ENCODE measurements at regions not wholly inside any gene's neighbourhood (a gene's known extent, or its start where the extent isn't known, plus 50 kb on each side); places are given as distances from the start of the nearest gene placed in this dataset.
A peak's percentile ranks its signal among the peaks of the same experiment; 100 is the strongest.

DNA sequence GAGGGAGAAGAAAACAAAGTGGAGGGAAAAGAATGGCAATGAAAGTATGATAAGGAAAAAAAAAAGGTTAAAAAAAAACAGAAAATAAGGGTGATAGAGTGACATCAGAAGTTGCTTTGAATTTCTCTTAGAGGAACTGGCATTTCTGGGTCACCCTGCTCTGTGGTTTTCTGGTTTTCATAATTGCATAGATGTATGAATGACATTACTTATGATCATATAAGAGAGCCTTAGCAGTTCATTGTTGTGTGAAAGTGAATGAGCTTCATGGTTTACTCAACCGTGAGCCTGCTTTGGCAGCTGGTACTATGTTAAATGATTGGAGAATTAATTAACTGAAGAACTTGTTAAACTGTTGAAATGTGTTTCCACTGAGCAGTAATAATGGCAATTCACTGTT is 336.4 kb upstream of the FBXO33 start:
- Mint-ChIP-seq H3K4me1 (peaks cover 1% of the 10 kb centered on the region), H3K27ac (no peak overlapping the region), H3K4me3 (no peak overlapping the region), H3K27me3 (peaks cover 10% of the 10 kb centered on the region), H3K9me3 (no peaks in the 10 kb centered on the region)
- DNase-seq (no peak), ATAC-seq (peak; percentile 67)

DNA sequence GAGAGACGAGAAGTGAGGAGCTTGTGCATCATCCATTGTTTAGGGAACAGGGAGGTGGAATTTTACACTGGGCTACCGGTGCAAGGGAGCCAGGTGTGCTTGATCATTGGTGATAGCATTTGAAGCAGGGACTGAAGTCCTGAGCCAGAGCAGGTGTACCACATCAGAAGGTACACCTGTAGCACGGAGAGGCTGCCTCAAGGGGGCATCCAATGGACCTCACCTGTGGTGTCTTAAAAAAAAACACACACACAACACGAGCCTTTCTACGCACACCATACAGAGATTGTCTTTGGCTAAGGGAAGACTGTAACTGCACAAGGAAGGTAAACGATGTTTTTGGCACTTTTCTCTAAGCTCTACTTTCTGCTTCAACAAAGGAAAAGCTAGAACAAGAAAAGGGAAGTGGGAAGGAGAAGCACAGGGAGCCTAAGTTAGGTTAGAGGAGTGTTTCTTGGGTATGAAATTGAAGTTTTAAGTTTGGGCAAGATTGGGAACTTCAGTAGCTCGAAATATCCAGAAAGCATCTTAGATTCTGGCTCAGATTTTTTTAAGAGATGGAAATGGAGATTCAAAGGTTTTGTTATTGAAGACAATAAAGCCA is 334.3 kb upstream of the FBXO33 start:
- peak overlapping the region in 1 of 2 donors; percentile 54 for H3K27ac Mint-ChIP-seq
- H3K4me3 Mint-ChIP-seq: no peak overlapping the region
- ATAC-seq: no peak
- DNase-seq: no peak
- H3K27me3 Mint-ChIP-seq: peaks cover 14% of the 10 kb centered on the region
- H3K9me3 Mint-ChIP-seq: no peaks in the 10 kb centered on the region
- H3K4me1 Mint-ChIP-seq: peaks cover 15% of the 10 kb centered on the region

DNA sequence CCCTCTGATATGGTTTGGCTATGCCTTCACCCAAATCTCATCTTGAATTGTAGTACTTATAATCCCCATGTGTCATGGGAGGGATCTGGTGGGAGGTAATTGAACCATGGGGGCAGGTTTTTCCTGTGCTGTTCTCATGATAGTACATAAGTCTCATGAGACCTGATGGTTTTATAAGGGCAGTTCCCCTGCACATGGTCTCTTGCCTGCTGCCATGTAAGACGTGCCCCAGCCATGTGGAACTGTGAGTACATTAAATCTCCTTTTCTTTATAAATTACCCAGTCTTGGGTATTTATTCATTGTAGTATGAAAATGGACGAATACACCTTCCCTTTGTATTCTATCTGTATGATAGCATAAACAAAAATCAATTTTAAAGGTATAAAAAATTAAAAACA is 333.4 kb upstream of the FBXO33 start:
- no peaks in the 10 kb centered on the region for H3K9me3 Mint-ChIP-seq
- H3K27me3 Mint-ChIP-seq: peaks cover 14% of the 10 kb centered on the region
- ATAC-seq: no peak
- H3K4me3 Mint-ChIP-seq: no peak overlapping the region
- no peak overlapping the region for H3K27ac Mint-ChIP-seq
- peaks cover 15% of the 10 kb centered on the region for H3K4me1 Mint-ChIP-seq
- DNase-seq: no peak

DNA sequence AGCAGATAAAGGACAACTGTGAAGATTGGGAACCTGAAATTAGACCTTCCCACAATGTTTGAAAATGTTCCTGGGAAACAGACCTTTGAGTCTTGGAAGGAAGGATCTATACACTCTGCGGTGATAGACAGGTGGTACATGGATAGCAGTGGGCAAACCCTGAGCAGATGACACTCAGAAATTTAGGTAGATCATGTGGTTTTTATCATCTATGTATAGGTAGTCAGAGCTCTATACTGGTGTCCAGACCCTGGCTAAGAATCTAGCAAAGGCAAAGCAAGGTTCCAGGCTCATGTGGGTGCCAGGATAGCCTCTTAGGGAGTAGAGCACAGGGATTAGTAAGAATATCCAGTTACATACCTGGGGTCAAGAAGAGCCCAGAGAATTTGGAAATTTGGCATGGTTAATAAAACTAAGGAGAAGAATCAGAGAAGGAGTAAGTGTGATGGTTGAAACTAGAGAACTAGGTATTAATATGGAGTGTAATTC is 331.2 kb upstream of the FBXO33 start:
- ATAC-seq (no peak), DNase-seq (no peak)
- H3K27me3 Mint-ChIP-seq: peaks cover 14% of the 10 kb centered on the region
- H3K9me3 Mint-ChIP-seq: no peaks in the 10 kb centered on the region
- H3K4me3 Mint-ChIP-seq: peak overlapping the region; percentile 68 to 71
- peaks cover 15% of the 10 kb centered on the region for H3K4me1 Mint-ChIP-seq
- H3K27ac Mint-ChIP-seq: peak overlapping the region in 1 of 2 donors; percentile 57

DNA sequence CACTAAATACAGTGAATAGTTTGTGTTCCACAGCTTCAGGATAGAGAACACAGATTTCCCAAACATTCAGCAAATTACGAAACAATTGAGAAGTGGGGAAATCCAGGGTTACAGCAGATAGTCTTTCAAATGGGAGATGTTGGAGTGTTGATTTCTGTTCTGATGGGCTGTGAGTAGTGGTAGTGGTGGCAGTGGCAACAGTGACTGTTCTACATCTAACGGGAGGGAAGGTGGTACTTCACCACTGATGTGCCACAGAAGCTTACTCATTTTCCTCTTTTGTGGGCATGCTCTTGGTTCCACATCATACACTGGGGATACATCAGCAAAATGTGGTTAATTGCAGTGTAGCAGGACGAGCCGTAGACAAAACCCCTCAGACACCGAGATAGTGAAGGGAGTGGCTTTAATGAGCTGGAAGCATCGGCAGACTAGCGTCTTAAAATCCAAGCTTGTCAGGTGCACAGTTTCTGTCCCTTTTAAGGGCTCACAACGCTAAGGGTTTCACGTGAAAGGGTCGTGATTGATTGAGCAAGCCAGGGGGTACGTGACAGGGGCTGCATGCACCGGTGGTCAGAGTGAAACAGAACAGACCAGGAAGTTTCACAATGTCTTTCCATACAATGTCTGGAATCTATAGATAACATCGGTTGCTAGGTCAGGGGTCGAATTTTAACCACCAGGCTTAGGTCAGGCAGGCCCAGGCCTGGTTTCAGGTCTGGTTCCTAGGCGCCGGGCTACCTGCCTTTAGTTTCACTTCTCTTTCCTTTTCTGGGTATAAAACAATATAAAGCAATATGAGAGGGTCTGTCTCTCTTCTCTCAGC is 330.6 kb upstream of the FBXO33 start:
- H3K27me3 Mint-ChIP-seq: peaks cover 14% of the 10 kb centered on the region
- H3K27ac Mint-ChIP-seq: peak overlapping the region; percentile 84 to 93
- ATAC-seq (peak; percentile 100), DNase-seq (peak; percentile 19 to 63)
- no peaks in the 10 kb centered on the region for H3K9me3 Mint-ChIP-seq
- peaks cover 15% of the 10 kb centered on the region for H3K4me1 Mint-ChIP-seq
- peak overlapping the region; percentile 68 to 71 for H3K4me3 Mint-ChIP-seq

DNA sequence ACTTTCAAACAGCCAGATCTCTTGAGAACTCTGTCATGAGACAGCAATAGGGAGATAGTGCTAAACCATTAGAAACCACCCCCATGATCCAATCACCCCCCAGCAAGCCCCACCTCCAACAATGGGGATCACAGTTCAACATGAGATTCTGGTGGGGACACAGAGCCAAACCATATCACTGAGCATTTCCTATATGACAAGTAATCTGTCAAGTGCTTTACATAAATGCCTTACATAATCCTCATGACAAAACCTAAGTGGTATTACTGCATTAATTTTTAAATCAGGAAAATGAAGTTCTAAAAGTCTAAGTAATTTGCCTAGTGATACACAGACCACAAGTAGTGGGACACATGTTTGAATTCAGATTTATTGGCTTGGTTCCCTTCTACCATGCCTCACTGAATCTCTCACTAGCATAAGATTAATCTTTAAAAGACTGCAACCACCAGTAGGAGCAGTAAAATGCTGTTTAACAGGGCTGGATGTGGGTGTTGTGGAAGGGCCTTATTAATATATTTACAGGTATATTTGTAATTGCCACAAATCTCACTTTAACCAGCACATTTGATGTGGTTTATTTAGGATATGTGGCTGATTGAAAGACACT is 323.1 kb upstream of the FBXO33 start:
- no peaks in the 10 kb centered on the region for H3K9me3 Mint-ChIP-seq
- no peak for ATAC-seq
- no peak overlapping the region for H3K27ac Mint-ChIP-seq

DNA sequence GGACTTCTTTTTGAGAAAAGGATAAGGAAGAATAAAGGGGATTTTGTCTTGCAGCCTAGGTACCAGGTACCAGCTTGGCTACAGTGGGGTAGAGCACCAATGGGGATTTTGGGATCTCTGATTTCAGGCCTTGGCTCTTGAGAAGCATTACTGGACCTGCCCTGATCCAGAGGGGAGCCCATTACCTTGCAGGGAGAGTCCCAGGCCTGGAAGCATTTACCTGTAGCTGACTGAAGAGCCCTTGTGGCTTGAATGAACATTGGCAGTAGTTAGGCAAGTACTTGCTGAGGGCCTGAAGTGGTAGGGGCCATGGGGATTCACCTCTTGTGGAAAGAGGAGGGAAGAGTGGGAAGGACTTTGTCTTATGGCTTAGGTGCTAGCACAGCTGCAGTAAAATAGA is 308.2 kb upstream of the FBXO33 start:
- ATAC-seq: no peak
- no peaks in the 10 kb centered on the region for H3K27me3 Mint-ChIP-seq
- no peak for DNase-seq
- no peak overlapping the region for H3K27ac Mint-ChIP-seq
- peaks cover 17 to 18% of the 10 kb centered on the region in 2 donors for H3K9me3 Mint-ChIP-seq
- H3K4me1 Mint-ChIP-seq: no peaks in the 10 kb centered on the region
- no peak overlapping the region for H3K4me3 Mint-ChIP-seq

More for the DNA sequence above, 323.1 kb upstream of the FBXO33 start:
- Mint-ChIP-seq H3K27me3 (no peaks in the 10 kb centered on the region), H3K4me3 (no peak overlapping the region), H3K4me1 (no peaks in the 10 kb centered on the region)
- DNase-seq: no peak

DNA sequence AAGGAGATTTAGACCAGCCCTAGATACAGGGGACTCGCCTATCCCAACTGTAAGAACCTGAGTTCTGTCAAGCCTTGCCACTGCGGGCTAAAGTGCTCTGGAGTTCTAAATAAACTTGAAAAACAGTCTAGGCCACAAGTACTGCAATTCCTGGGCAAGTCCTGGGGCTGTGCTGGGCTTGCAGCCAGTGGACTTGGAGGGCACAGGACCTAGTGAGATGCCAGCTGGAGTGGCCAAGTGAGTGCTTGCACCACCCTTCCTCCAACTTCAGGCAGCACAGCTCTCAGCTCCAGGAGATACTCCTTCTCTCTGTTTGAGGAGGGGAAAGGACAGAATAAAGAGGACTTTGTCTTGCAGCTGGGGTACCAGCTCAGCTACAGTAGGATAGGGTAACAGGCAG is 307.6 kb upstream of the FBXO33 start:
- ATAC-seq: no peak
- Mint-ChIP-seq H3K27ac (no peak overlapping the region), H3K4me1 (no peaks in the 10 kb centered on the region), H3K9me3 (peaks cover 18% of the 10 kb centered on the region in 2 donors), H3K27me3 (no peaks in the 10 kb centered on the region), H3K4me3 (no peak overlapping the region)
- no peak for DNase-seq

DNA sequence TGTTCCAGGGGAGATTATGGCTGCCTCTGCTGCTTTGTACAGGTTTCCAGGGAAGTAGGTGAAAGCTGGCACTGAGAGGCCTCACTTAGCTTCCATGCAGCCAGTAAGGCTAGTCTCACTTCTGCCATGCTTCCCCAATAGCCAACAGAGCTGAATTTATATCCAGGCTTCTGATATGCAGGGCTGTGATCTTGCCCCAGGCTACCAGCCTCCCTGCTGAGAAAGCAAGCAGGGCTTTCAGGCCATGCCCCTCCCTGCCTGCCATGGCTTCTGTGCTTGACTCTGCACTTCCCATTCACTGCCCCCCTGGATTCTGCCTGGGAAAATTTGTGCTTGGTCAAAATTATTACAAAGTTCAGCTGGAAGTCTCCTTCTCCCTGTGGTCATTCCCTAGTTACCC is 302.1 kb upstream of the FBXO33 start:
- ATAC-seq: no peak
- Mint-ChIP-seq H3K4me3 (no peak overlapping the region), H3K9me3 (peaks cover 6 to 9% of the 10 kb centered on the region in 2 donors), H3K27me3 (no peaks in the 10 kb centered on the region), H3K27ac (no peak overlapping the region), H3K4me1 (no peaks in the 10 kb centered on the region)
- no peak for DNase-seq

DNA sequence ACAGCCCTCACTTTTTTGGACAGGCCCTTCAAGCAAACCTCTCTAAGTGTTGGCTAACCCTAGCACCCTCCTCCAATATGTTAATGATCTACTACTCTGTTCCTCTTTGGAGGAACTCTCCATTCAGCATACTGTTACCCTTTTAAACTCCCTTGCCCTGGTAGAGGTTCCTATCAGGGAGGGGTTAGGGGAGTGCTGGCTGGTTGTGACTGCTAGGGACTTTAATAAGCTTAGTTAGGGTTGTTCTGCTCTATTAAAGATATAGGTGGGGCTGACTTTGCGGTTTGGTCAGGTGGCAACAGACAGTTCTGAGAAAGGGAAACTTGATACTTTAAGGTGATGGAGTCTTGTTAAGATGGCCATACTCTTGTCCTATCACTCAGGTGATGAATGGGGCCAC is 301.5 kb upstream of the FBXO33 start:
- DNase-seq (no peak), ATAC-seq (no peak)
- H3K27me3 Mint-ChIP-seq: no peaks in the 10 kb centered on the region
- no peak overlapping the region for H3K4me3 Mint-ChIP-seq
- no peak overlapping the region for H3K27ac Mint-ChIP-seq
- peaks cover 6 to 9% of the 10 kb centered on the region in 2 donors for H3K9me3 Mint-ChIP-seq
- H3K4me1 Mint-ChIP-seq: no peaks in the 10 kb centered on the region

DNA sequence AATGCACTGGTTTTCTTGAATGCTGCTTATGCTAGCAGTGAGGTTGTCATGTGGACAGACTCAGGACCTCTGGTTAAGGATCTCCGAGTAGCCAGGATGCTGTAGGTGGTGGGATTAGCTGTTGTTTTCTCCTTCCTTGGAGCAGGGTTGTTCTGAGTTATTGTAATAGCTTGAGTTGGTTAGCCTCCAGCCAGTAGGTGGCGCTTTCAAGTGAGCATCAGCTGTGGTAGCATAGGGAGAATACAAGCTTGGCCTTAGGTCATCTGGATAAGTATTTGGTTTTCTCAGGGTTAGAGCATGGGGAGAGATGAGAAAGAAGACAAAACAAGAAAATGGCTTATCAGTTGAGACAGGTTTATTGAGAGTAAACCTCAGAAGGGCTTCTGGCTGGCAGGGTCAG is 299.7 kb upstream of the FBXO33 start:
- Mint-ChIP-seq H3K27ac (no peak overlapping the region), H3K27me3 (no peaks in the 10 kb centered on the region), H3K9me3 (peaks cover 4 to 6% of the 10 kb centered on the region in 2 donors), H3K4me3 (no peak overlapping the region), H3K4me1 (no peaks in the 10 kb centered on the region)
- DNase-seq: no peak
- ATAC-seq: no peak

DNA sequence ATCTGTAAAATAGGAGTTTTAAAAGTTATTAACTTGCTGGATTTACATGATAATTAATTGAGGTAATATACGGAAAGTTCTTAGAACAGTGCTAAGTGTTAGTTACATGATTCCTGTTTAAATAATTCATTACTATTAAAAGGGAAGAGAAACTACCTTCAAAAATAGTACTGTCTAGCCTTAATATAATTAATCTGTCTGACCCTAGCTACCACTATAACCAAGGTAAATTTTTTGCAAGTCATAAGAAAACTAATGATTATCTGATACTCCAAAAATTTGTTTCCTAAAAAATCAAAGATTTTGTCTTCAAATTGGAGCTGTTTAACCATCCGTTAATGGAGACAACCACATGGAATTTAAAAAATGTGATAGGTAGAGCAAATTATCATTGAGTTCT is 294.3 kb upstream of the FBXO33 start:
- no peak for ATAC-seq
- no peaks in the 10 kb centered on the region for H3K27me3 Mint-ChIP-seq
- no peaks in the 10 kb centered on the region for H3K4me1 Mint-ChIP-seq
- H3K4me3 Mint-ChIP-seq: no peak overlapping the region
- no peak for DNase-seq
- no peak overlapping the region for H3K27ac Mint-ChIP-seq
- peaks cover 0 to 4% of the 10 kb centered on the region in 2 donors for H3K9me3 Mint-ChIP-seq

DNA sequence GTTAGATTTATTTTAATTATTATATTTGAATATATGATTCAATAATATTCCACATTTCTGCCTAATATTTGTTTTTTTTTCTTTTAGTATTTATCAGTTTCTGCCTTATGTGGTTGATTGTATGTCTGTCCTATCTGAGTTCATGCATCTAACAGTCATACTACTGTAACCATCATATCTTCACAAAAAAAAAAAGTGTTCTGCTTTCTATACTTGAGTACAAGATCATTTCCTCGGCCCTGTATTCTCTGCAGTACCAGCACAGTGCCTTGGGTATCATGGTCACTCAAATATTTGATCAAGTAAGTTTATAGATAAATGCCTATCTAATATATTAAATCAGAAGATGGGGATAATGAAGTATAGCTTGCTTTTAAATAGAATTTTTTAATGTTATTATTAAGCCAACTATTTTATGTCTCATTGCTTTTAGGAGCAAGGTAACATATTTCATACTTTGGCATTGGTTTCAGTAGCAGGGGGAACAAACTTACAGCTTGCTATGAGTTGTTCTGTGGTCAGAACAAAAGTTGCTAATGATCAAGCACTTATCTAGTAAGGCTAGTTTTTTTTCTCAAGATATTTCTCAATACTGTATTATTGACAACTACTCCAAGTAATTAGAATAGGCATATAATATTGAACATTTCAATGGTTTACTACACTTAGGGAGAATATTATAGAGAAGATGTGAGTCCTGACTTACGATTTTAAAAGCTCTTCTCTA is 290.5 kb upstream of the FBXO33 start:
- DNase-seq: no peak
- Mint-ChIP-seq H3K9me3 (peaks cover 0 to 4% of the 10 kb centered on the region in 2 donors), H3K27ac (no peak overlapping the region), H3K4me1 (no peaks in the 10 kb centered on the region), H3K27me3 (no peaks in the 10 kb centered on the region), H3K4me3 (no peak overlapping the region)
- no peak for ATAC-seq

DNA sequence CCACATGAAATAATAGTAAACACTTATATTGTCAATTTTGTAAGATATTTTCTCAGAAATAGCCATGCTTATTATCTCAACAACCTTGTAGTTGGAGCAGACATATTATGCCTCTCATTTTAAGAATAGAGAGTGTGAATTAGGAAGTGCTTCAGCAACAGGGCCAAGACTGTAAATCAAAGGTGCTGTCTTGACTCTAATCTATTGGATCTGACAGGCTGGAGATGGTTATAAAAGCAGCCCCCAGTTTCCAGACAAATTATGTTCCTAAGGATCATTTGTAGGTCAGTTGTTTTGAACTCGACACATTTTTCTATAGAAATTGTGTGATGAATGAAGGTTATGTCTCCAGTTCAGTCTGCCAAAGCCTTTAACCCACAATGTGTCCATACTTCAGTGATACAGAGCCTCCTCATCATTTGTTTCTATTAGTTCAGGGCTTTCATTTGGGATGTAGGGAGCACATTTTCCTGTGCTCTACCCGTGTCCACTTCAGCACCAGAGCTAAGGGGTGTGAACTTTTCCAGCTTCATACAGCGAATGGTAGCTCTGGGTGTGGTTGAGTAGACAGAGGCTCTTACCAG is 284.8 kb upstream of the FBXO33 start:
- H3K27me3 Mint-ChIP-seq: no peaks in the 10 kb centered on the region
- H3K27ac Mint-ChIP-seq: no peak overlapping the region
- ATAC-seq: no peak
- no peaks in the 10 kb centered on the region for H3K4me1 Mint-ChIP-seq
- H3K9me3 Mint-ChIP-seq: peaks cover 0 to 4% of the 10 kb centered on the region in 2 donors
- H3K4me3 Mint-ChIP-seq: no peak overlapping the region
- no peak for DNase-seq

DNA sequence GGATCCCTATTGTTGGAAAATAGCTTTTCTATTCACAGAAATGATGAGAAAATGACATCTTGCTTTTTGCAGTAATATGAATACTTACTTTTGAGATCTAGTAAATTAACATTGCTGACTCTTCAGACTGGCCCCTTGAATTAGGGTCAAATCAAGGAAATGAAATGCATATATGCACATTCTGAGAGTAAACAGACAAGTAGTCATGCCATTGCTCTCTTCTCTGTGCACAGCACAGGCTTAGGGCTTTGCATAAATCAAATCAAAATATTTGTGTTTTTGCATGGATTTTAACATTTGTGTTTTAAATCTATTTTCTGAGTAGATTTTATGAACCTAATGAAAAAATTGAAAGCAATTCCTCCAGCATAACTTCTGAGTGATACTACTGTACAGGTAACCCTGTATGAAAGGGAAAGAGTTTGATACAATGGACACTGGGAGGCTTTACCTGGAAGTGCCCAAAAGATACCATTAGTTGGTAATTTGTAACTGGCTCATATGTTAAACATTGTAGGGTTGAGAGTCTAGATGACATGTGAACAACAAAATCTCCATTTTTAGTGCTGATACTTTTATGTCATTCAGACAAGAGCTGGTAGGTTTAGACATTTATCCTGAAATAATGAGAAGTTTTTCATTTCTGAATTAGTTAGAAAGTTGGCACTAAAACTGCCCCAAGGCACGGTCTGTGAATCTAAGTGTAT is 280.2 kb upstream of the FBXO33 start:
- DNase-seq (no peak), ATAC-seq (no peak)
- Mint-ChIP-seq H3K27ac (no peak overlapping the region), H3K4me1 (no peaks in the 10 kb centered on the region), H3K27me3 (no peaks in the 10 kb centered on the region), H3K9me3 (peaks cover 5 to 11% of the 10 kb centered on the region in 2 donors), H3K4me3 (no peak overlapping the region)

Measured in stimulated activated naive CD8-positive, alpha-beta T cell treated with anti-CD3 and anti-CD28 coated beads, Interleukin-15, amount 100 ng/mL, for 72 hours (primary cell).